ENCODE measurements at regions not wholly inside any gene's neighbourhood (a gene's known extent, or its start where the extent isn't known, plus 50 kb on each side); places are given as distances from the start of the nearest gene placed in this dataset.

GRCh38 chr1:53401813-53402745 is 57.1 kb upstream of the DMRTB1 start:
- TF ChIP-seq CTCF (IDR thresholded peaks at IDR 0.05) (no peak), POLR2A (IDR thresholded peaks at IDR 0.05) (no peak), EP300 (IDR thresholded peaks at IDR 0.05) (no peak)

Measured in tibial nerve (tissue), 4 donors.